ENCODE measurements at regions not wholly inside any gene's neighbourhood (a gene's known extent, or its start where the extent isn't known, plus 50 kb on each side); places are given as distances from the start of the nearest gene placed in this dataset.
"Not testable (repeated sequence)": the region's sequence is repeated elsewhere in the genome, so short reads cannot be mapped to it uniquely, and the experiment has no call there.

- DNase-seq = not testable (repeated sequence)
These were observed 67.4 kb upstream of the SSTR4 start for GRCh38 chr20:22967706-22968105.

DNA sequence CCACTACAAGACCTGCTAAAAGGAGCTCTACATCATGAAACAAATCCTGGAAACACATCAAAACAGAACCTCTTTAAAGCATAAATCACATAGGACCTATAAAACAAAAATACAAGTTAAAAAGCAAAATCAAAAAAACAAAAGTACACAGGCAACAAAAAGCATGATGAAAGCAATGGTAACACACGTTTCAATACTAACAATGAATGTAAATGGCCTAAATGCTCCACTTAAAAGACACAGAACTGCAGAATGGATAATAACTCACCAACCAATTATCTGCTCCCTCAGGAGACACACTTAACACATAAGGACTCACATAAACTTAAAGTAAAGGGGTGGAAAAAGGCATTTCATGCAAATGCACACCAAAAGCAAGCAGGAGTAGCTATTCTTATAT, 66.1 kb upstream of the SSTR4 start:
- DNase-seq = not testable (repeated sequence)

DNA sequence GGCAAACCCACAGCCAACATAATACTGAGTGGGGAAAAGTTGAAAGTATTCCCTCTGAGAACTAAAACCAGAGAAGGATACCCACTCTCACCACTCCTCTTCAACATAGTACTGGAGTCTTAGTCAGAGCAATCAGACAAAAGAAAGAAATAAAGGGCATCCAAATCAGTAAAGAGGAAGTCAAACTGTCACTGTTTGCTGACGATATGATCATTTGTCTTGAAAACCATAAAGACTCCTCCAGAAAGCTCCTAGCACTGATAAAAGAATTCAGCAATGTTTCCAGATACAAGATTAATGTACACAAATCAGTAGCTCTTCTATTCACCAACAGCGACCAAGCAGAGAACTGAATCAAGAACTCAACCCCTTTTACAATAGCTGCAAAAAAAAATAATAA, 64.0 kb upstream of the SSTR4 start:
- DNase-seq = not testable (repeated sequence)

GRCh38 chr20:22974354-22974753, 60.8 kb upstream of the SSTR4 start:
- no peak for DNase-seq

GRCh38 chr20:22977047-22977785, 57.9 kb upstream of the SSTR4 start:
- no peak for DNase-seq

DNA sequence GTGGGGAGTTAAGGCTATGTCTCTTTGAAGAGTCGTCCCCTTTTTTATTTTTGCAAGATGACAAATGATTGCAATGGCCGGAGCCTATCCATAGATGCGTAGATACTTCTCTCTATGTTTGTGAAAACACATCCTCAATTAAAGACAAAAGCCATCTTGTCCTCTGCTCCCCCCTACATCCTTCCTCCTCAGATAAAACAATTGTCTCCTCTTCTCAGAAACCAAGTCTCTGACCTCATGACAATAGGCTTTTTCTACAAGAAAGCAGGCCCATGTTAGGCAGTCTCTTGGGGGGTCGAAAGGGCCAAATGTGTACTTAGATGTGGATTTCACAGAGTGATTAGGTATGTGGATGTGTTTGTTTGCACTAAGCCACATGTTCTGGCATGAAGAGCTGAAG, 51.1 kb upstream of the SSTR4 start:
- DNase-seq = no peak

GRCh38 chr20:22984606-22985005, 50.5 kb upstream of the SSTR4 start:
- no peak for DNase-seq

- no peak for DNase-seq
These were observed 49.8 kb upstream of the SSTR4 start for GRCh38 chr20:22985239-22985778.
